Superior temporal gyrus (tissue), 1 donor: ENCODE measurements at regions not wholly inside any gene's neighbourhood (a gene's known extent, or its start where the extent isn't known, plus 50 kb on each side); places are given as distances from the start of the nearest gene placed in this dataset.

Source experiments
- DNase-seq: peaks from one replicate; pipeline ENCODE4 v3.0.0-alpha.2; 2016; ENCODE audit errors: extremely low spot score

- no peak for DNase-seq
These were observed 248.3 kb downstream of the LY86 start for GRCh38 chr6:6836609-6837406.

- no peak for DNase-seq
These were observed 249.1 kb downstream of the LY86 start for GRCh38 chr6:6837541-6838080.

- DNase-seq: no peak
These were observed 252.3 kb downstream of the LY86 start for GRCh38 chr6:6840831-6841291.

GRCh38 chr6:6841571-6841970 is 253.1 kb downstream of the LY86 start:
- DNase-seq: no peak

GRCh38 chr6:6842291-6842690 is 253.8 kb downstream of the LY86 start:
- DNase-seq: no peak

GRCh38 chr6:6843057-6843627 is 254.6 kb downstream of the LY86 start:
- no peak for DNase-seq

GRCh38 chr6:6843777-6844176 is 255.3 kb downstream of the LY86 start:
- no peak for DNase-seq

GRCh38 chr6:6844530-6844929 is 256.0 kb downstream of the LY86 start:
- no peak for DNase-seq

- DNase-seq: no peak
These were observed 257.1 kb downstream of the LY86 start for GRCh38 chr6:6845603-6846002.

- no peak for DNase-seq
These were observed 259.1 kb downstream of the LY86 start for GRCh38 chr6:6847591-6847990.

GRCh38 chr6:6851059-6851948 is 256.5 kb upstream of the RREB1 start:
- peak; percentile 55 for DNase-seq

GRCh38 chr6:6851949-6852261 is 255.9 kb upstream of the RREB1 start:
- DNase-seq: no peak

GRCh38 chr6:6856538-6857523 is 250.9 kb upstream of the RREB1 start:
- no peak for DNase-seq

GRCh38 chr6:6857528-6857927 is 250.2 kb upstream of the RREB1 start:
- DNase-seq: no peak

GRCh38 chr6:6858533-6858982 is 249.2 kb upstream of the RREB1 start:
- no peak for DNase-seq

GRCh38 chr6:6859105-6859504 is 248.7 kb upstream of the RREB1 start:
- DNase-seq: no peak

- DNase-seq: no peak
These were observed 248.0 kb upstream of the RREB1 start for GRCh38 chr6:6859722-6860121.

GRCh38 chr6:6860863-6861262 is 246.9 kb upstream of the RREB1 start:
- no peak for DNase-seq

GRCh38 chr6:6861351-6861894 is 246.3 kb upstream of the RREB1 start:
- no peak for DNase-seq

GRCh38 chr6:6861995-6862394 is 245.8 kb upstream of the RREB1 start:
- DNase-seq: no peak
